HEK293T (cell line): ENCODE measurements at regions not wholly inside any gene's neighbourhood (a gene's known extent, or its start where the extent isn't known, plus 50 kb on each side); places are given as distances from the start of the nearest gene placed in this dataset.

Experiments used
- ARNT ChIP-seq: fragments of 450-650 bp; IDR thresholded peaks from 2 replicates; pipeline ENCODE4 v1.6.1; 2017; ENCODE audit warnings: mild to moderate bottlenecking
- BHLHE40 ChIP-seq: fragments of 450-650 bp; IDR thresholded peaks from 2 replicates; pipeline ENCODE4 v1.6.1; 2016; ENCODE audit warnings: mild to moderate bottlenecking, moderate library complexity, borderline replicate concordance
- FOXA1 ChIP-seq: fragments of 450-650 bp; IDR thresholded peaks from 2 replicates; pipeline ENCODE4 v1.6.1; 2016; ENCODE audit warnings: mild to moderate bottlenecking
- FOXM1 ChIP-seq: fragments of 450-650 bp; IDR thresholded peaks from 2 replicates; pipeline ENCODE4 v1.6.1; 2017; ENCODE audit warnings: mild to moderate bottlenecking, borderline replicate concordance
- HDGF ChIP-seq: fragments of 450-650 bp; IDR thresholded peaks from 2 replicates; pipeline ENCODE4 v1.6.1; 2017; ENCODE audit warnings: antibody characterized with exemption, borderline replicate concordance
- LEF1 ChIP-seq: fragments of 450-650 bp; IDR thresholded peaks from 2 replicates; pipeline ENCODE4 v1.6.1; 2017; ENCODE audit warnings: mild to moderate bottlenecking, borderline replicate concordance
- SP1 ChIP-seq: fragments of 450-650 bp; IDR thresholded peaks from 2 replicates; pipeline ENCODE4 v1.6.1; 2017
- SUZ12 ChIP-seq: fragments of 450-650 bp; IDR thresholded peaks from 2 replicates; pipeline ENCODE4 v1.6.1; 2016; ENCODE audit warnings: mild to moderate bottlenecking
- TARDBP ChIP-seq: fragments of 450-650 bp; IDR thresholded peaks from 2 replicates; pipeline ENCODE4 v1.6.1; 2016
- ZNF384 ChIP-seq: fragments of 450-650 bp; IDR thresholded peaks from 2 replicates; pipeline ENCODE4 v1.6.1; 2016

DNA sequence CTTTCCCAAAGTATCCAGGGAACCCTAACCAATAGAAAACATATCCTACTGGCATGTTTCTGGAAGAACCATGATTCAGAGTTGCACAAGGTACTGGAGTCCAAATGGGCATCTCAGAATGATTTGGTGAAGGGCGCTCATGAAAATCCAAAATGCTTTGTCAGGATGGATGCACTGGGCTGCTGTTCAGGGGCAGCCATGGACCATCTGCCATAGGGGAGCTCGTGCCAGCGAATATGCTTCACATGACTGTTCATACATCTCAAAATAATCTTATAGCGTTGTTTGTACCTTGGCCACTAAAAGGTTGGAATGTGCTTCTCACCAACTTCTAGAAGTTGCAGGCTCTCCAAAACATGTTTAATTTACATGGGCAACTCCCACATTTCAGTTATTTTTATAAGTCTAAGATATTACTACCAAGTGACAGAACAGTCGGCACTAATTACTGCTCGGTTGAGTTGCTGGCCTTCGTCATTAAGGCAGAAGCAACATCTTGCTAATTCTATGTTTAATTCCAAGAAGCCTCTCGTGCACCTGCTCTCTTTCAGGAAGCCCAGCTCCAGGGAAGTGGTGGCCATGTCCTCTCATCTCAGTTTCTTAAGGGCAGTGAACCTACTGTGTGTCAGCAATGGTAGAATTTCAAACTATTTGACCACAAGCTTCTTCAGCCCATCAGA lies 1497.7 kb downstream of the TBC1D22A start:
- TF ChIP-seq SP1 (no peak), HDGF (no peak), ZNF384 (no peak), FOXM1 (no peak), LEF1 (no peak), TARDBP (no peak), SUZ12 (no peak), BHLHE40 (no peak), ARNT (no peak), FOXA1 (no peak)
